ENCODE measurements at regions not wholly inside any gene's neighbourhood (a gene's known extent, or its start where the extent isn't known, plus 50 kb on each side); places are given as distances from the start of the nearest gene placed in this dataset.

DNA sequence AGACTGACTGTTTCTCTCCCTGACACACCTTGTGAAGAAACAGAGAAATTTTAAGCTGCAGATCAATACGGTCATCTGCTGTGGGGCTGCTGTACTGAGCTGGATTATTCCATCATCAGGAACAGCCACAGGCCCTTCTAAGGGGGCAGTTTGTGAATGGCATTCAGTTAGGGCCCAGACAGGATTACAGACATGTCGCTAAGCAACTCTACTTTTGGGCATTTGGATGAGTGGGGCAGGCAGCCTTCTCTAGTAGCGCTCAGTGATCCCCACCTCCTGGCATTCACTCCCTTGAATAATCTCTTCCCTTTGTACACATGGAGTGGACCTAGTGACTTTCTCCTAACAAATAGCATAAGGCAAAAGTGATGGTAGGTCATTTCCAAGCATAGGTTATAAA lies 144.4 kb upstream of the RARB start:
- TF ChIP-seq, protein P1, sequence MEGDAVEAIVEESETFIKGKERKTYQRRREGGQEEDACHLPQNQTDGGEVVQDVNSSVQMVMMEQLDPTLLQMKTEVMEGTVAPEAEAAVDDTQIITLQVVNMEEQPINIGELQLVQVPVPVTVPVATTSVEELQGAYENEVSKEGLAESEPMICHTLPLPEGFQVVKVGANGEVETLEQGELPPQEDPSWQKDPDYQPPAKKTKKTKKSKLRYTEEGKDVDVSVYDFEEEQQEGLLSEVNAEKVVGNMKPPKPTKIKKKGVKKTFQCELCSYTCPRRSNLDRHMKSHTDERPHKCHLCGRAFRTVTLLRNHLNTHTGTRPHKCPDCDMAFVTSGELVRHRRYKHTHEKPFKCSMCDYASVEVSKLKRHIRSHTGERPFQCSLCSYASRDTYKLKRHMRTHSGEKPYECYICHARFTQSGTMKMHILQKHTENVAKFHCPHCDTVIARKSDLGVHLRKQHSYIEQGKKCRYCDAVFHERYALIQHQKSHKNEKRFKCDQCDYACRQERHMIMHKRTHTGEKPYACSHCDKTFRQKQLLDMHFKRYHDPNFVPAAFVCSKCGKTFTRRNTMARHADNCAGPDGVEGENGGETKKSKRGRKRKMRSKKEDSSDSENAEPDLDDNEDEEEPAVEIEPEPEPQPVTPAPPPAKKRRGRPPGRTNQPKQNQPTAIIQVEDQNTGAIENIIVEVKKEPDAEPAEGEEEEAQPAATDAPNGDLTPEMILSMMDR (conservative IDR thresholded peaks at IDR 0.05 in 1 of 2, IDR thresholded peaks at IDR 0.05 in 1 of 2; ENCODE audit: extremely low read depth in 1 of 2, insufficient read depth in 1 of 2, low read depth in 1 of 2, low read length in 2 of 2): no peak
- TF ChIP-seq EZH2 (IDR thresholded peaks at IDR 0.05; ENCODE audit: borderline replicate concordance, low read length): no peak

Measured in mammary epithelial cell (primary cell).